ENCODE measurements at regions not wholly inside any gene's neighbourhood (a gene's known extent, or its start where the extent isn't known, plus 50 kb on each side); places are given as distances from the start of the nearest gene placed in this dataset.

- Histone ChIP-seq H3K36me3 (ENCODE audit: low read depth, missing control alignments) (no peaks in the 10 kb centered on the region), H3K9me3 (no peaks in the 10 kb centered on the region), H3K27ac (no peak overlapping the region), H3K4me1 (no peaks in the 10 kb centered on the region), H3K4me3 (no peak overlapping the region), H3K27me3 (no peaks in the 10 kb centered on the region)
- 83 to 92% methylated on average over 2 of the region's 2 CpGs for WGBS, 2 donors
- no peak for TF ChIP-seq POLR2A (IDR thresholded peaks at IDR 0.05)
- TF ChIP-seq, protein P1, sequence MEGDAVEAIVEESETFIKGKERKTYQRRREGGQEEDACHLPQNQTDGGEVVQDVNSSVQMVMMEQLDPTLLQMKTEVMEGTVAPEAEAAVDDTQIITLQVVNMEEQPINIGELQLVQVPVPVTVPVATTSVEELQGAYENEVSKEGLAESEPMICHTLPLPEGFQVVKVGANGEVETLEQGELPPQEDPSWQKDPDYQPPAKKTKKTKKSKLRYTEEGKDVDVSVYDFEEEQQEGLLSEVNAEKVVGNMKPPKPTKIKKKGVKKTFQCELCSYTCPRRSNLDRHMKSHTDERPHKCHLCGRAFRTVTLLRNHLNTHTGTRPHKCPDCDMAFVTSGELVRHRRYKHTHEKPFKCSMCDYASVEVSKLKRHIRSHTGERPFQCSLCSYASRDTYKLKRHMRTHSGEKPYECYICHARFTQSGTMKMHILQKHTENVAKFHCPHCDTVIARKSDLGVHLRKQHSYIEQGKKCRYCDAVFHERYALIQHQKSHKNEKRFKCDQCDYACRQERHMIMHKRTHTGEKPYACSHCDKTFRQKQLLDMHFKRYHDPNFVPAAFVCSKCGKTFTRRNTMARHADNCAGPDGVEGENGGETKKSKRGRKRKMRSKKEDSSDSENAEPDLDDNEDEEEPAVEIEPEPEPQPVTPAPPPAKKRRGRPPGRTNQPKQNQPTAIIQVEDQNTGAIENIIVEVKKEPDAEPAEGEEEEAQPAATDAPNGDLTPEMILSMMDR (IDR thresholded peaks at IDR 0.05): no peak
- DNase-seq: no peak
- intact Hi-C loops (cut with DNase I; ENCODE audit: low total_unique reads): no loop called here
Observed at GRCh38 chr10:21413680-21414079, 111.8 kb downstream of the SKIDA1 start.

- Histone ChIP-seq H3K4me3 (no peak overlapping the region), H3K27ac (no peak overlapping the region), H3K36me3 (ENCODE audit: low read depth, missing control alignments) (no peaks in the 10 kb centered on the region), H3K4me1 (no peaks in the 10 kb centered on the region), H3K9me3 (no peaks in the 10 kb centered on the region), H3K27me3 (no peaks in the 10 kb centered on the region)
- intact Hi-C loops (cut with DNase I; ENCODE audit: low total_unique reads): no loop called here
- no peak for TF ChIP-seq POLR2A (IDR thresholded peaks at IDR 0.05)
- TF ChIP-seq, protein P1 (IDR thresholded peaks at IDR 0.05): no peak
- DNase-seq: no peak
- WGBS, 2 donors: 83 to 90% methylated on average over 6 of the region's 6 CpGs
Observed at GRCh38 chr10:21413268-21413667, 112.2 kb downstream of the SKIDA1 start.

DNA sequence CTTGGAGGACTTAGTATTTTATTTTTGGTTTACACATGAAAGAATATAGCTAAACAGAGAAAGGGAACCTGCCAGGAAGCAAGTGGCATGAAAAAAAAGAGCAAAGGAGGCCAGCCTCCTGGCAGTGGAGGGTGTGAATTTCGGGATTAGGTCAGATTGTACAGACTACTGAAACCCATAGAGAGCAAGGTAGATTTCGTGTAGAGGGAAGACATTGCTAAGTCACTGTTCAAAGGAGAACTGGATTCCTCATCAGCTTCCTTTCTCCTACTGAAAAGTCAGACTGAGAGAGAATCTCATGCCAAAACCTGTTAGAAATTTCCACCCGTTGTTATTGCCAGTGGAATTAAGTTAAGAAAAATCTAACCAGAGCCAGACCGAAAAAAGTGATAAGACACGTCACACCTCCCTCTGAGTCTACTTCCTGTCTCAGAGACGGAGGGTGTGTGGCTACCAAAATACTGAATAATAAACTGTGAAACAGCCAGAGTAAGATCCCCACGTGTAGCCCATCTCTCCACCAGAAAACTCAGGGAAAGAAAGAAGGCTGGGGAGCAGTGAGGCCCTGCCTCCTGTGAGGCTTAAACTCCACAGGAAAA lies 118.8 kb downstream of the SKIDA1 start:
- no peak overlapping the region for H3K27ac ChIP-seq
- intact Hi-C loops (cut with DNase I; ENCODE audit: low total_unique reads): no loop called here
- no peak overlapping the region for H3K4me3 ChIP-seq
- H3K36me3 ChIP-seq (ENCODE audit: low read depth, missing control alignments): no peaks in the 10 kb centered on the region
- 60 to 71% methylated on average over 7 of the region's 7 CpGs for WGBS, 2 donors
- no peaks in the 10 kb centered on the region for H3K4me1 ChIP-seq
- DNase-seq: no peak
- no peaks in the 10 kb centered on the region for H3K9me3 ChIP-seq
- TF ChIP-seq, protein P1 (IDR thresholded peaks at IDR 0.05): no peak
- H3K27me3 ChIP-seq: no peaks in the 10 kb centered on the region

DNA sequence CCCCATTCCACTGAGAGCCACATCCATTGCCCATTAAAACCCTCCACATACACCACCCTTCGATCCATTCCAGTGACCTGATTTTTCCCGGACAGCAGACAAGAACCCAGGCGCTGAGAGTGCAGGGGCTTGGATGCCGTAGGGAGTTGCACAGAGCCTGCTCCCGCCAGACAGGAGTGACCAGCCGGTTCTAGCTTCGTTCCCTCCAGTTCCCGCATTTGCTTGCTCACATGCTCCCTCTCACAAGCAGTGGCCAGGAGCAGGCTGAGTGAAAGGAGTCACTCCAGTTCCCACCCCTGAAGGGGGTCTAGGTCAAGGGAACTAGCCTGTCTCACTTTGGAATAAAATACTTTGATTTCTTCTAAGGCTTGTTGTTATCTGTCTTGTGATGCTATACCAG lies 119.5 kb downstream of the SKIDA1 start:
- 85 to 87% methylated on average over 8 of the region's 8 CpGs for WGBS, 2 donors
- Histone ChIP-seq H3K9me3 (no peaks in the 10 kb centered on the region), H3K36me3 (ENCODE audit: low read depth, missing control alignments) (no peaks in the 10 kb centered on the region), H3K27ac (no peak overlapping the region), H3K4me1 (no peaks in the 10 kb centered on the region), H3K27me3 (no peaks in the 10 kb centered on the region), H3K4me3 (no peak overlapping the region)
- intact Hi-C loops (cut with DNase I; ENCODE audit: low total_unique reads): no loop called here
- DNase-seq: no peak
- TF ChIP-seq POLR2A (IDR thresholded peaks at IDR 0.05): no peak
- TF ChIP-seq, protein P1 (IDR thresholded peaks at IDR 0.05): no peak

DNA sequence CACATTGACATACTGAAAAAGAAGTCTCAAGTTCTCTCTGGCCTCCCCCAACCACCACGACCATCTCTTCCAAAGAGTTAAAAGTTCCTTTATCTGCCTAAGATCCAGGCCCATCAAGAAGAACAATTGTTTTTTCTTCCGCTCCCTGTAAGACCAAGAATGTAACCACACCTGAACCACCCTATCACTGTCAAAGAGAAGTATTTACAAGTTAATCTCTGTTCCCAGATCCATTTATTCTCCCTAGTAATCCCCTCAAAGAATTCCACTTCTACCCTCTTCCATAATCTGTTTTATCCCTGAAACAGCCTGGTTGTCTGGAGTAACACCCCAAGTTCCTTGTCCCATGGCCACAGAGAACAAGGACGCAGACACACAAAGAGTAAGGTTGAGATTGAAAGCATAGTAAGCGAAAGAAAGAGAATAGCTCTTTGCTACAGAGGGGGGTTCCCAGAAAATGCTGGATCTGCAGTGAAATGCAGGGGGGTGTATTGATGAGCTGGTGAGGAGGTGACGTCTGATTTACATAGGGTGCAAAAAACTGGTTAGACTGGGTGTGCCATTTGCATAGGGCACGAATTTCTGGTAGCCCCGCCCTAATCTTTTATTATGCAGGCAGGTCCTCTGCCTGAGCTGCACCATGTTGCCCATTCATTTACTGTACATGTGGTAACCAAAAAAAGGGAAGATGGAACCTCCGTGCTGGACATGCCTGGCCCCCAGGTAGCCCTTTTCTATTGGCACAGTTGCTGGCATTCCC lies 122.0 kb downstream of the SKIDA1 start:
- Histone ChIP-seq H3K4me3 (no peak overlapping the region), H3K27me3 (no peaks in the 10 kb centered on the region), H3K36me3 (ENCODE audit: low read depth, missing control alignments) (no peaks in the 10 kb centered on the region), H3K27ac (no peak overlapping the region), H3K4me1 (no peaks in the 10 kb centered on the region), H3K9me3 (no peaks in the 10 kb centered on the region)
- no peak for DNase-seq
- intact Hi-C loops (cut with DNase I; ENCODE audit: low total_unique reads): no loop called here
- TF ChIP-seq POLR2A (IDR thresholded peaks at IDR 0.05): no peak
- TF ChIP-seq, protein P1 (IDR thresholded peaks at IDR 0.05): no peak
- WGBS, 2 donors: 89 to 94% methylated on average over 8 of the region's 8 CpGs
